CD8-positive, alpha-beta memory T cell (primary cell): ENCODE measurements at regions not wholly inside any gene's neighbourhood (a gene's known extent, or its start where the extent isn't known, plus 50 kb on each side); places are given as distances from the start of the nearest gene placed in this dataset.

ENCODE experiments used
- CTCF ChIA-PET: fragments of 350-600 bp; sonication (Branson Sonifier 250); formaldehyde crosslinking; loops from one replicate; lab custom pipeline; 2021; ENCODE audit warnings: antibody characterized with exemption; lab: Charles Lee
- POLR2A ChIA-PET: fragments of 350-600 bp; sonication (Branson Sonifier 250); formaldehyde crosslinking; loops from one replicate; lab custom pipeline; 2021; ENCODE audit warnings: antibody characterized with exemption; lab: Charles Lee
- DNase-seq, 5 donors: peaks; one replicate each; pipeline versions ENCODE4 v3.0.0 to v3.0.0-alpha.2; 2020 to 2022; ENCODE audit warnings: mixed read lengths in 1 of 5
- H3K27ac ChIP-seq: one replicate; pipeline ENCODE4 v1.7.0; 2013; ENCODE audit warnings: low read depth, mild to moderate bottlenecking, low read length, moderate library complexity
- H3K27me3 ChIP-seq: 2 replicates; pipeline ENCODE4 v1.7.0; 2013; ENCODE audit warnings: low read length, mild to moderate bottlenecking; ENCODE audit not compliant: insufficient read depth, poor library complexity, severe bottlenecking
- H3K36me3 ChIP-seq: 2 replicates; pipeline ENCODE4 v1.7.0; 2013; ENCODE audit warnings: mild to moderate bottlenecking, low read length, moderate library complexity; ENCODE audit not compliant: insufficient read depth
- H3K4me1 ChIP-seq: 2 replicates; pipeline ENCODE4 v1.7.0; 2013; ENCODE audit warnings: mild to moderate bottlenecking, low read length, moderate library complexity; ENCODE audit not compliant: insufficient read depth
- H3K4me3 ChIP-seq: 2 replicates; pipeline ENCODE4 v1.7.0; 2013; ENCODE audit warnings: mild to moderate bottlenecking, low read length
- H3K9me3 ChIP-seq: 2 replicates; pipeline ENCODE4 v1.7.0; 2013; ENCODE audit warnings: mild to moderate bottlenecking, low read length
- H3K27ac Mint-ChIP-seq, 8 donors: one replicate each; pipeline ENCODE4 v1.8.0; 2020 to 2021; ENCODE audit warnings: mixed read lengths in 8 of 8, mild to moderate bottlenecking in 6 of 8, inconsistent platforms in 3 of 8, moderate library complexity in 3 of 8
- H3K27me3 Mint-ChIP-seq, 2 donors: one replicate each; pipeline ENCODE4 v1.8.0; 2020 to 2021; ENCODE audit warnings: mixed read lengths in 2 of 2, mild to moderate bottlenecking in 1 of 2, moderate library complexity in 1 of 2
- H3K36me3 Mint-ChIP-seq, 3 donors: one replicate each; pipeline ENCODE4 v1.8.0; 2020 to 2021; ENCODE audit warnings: mixed read lengths in 3 of 3, inconsistent platforms in 1 of 3, mild to moderate bottlenecking in 1 of 3
- H3K4me1 Mint-ChIP-seq, 3 donors: one replicate each; pipeline ENCODE4 v1.8.0; 2020 to 2021; ENCODE audit warnings: mixed read lengths in 3 of 3, inconsistent platforms in 1 of 3, mild to moderate bottlenecking in 1 of 3
- H3K4me3 Mint-ChIP-seq, 7 donors: one replicate each; pipeline ENCODE4 v1.8.0; 2020 to 2021; ENCODE audit warnings: mixed read lengths in 7 of 7, mild to moderate bottlenecking in 6 of 7, moderate library complexity in 4 of 7, inconsistent platforms in 2 of 7
- H3K9me3 Mint-ChIP-seq, 5 donors: one replicate each; pipeline ENCODE4 v1.8.0; 2020 to 2022; ENCODE audit warnings: mixed read lengths in 5 of 5, mild to moderate bottlenecking in 3 of 5, moderate library complexity in 2 of 5, inconsistent platforms in 1 of 5

DNA sequence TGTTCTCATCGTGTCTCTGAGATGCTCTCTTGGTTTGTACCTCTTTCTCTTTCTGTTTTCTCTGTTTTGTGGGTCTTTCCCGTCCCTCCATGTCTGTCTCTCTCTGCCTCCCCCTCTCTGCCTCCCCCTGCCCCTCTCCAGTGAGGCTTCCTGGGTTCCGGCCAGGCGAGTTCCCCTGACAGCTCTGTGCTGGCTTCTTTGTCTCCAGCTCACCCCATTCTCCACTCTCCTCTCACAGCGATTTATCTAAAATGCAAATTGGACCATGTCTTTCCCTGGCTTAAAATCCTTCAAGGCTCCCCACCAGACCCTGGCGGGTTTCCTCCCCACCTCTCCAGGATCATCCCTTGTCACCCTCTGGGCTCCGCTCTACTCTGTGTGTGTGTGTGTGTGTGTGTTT is 202.4 kb upstream of the POU3F1 start:
- H3K4me3 ChIP-seq = no peak overlapping the region
- Mint-ChIP-seq H3K4me3 (no peak overlapping the region), H3K36me3 (no peaks in the 10 kb centered on the region), H3K27ac (no peak overlapping the region), H3K9me3 (no peaks in the 10 kb centered on the region), H3K27me3 (peaks cover 21 to 53% of the 10 kb centered on the region in 2 donors), H3K4me1 (no peaks in the 10 kb centered on the region)
- H3K4me1 ChIP-seq = no peaks in the 10 kb centered on the region
- no peaks in the 10 kb centered on the region for H3K9me3 ChIP-seq
- DNase-seq = no peak
- H3K36me3 ChIP-seq = no peaks in the 10 kb centered on the region
- ChIA-PET POLR2A (no interaction called here), CTCF (no interaction called here)
- no peak overlapping the region for H3K27ac ChIP-seq
- no peaks in the 10 kb centered on the region for H3K27me3 ChIP-seq

DNA sequence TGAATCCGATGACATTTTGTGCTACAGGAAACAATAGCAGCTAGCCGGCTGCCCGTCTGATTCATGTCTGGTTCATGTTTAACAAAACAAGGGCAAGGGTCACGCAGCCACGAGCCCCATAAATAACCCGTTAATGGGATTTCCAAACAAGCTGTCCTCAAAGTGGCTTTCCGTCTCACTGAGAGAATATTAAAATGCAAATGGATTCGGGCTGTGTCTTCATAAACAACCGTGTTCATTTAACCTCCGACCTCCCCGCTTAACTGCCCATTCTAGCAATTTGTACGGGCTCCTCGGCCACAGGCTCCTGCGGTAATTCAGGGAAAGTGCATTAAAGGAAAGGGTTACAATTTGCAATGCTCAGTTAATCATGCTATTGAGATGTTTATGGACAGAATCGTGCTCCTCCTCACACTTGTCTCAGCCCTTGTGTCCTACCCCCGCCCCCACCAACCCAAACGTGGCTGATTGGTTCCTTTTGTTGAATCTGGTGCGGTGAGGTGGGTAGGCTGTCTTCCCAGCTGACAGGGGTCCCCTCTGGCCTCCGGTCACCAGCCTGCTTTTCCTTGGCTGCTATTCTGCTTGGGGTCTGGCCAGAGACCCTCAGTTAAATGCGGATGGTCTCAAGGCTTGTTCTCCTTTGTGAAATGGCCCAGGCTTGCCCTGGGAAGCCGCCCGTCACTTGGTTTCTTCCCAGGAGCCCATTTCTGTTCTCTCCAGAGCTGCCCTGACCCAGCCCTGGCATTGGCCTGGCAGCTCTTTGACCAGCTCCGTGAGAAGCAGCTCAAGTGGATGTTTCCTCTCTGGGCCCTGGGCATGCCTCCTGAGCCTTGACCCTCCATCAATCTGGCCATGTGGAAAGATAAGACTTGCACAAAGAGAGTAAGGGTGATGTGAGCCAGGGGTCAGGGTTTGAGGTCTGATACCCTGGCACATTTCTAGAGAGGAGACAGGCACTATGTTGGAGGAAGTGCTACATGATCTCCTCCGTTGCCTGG is 200.7 kb upstream of the POU3F1 start:
- Histone ChIP-seq H3K9me3 (no peaks in the 10 kb centered on the region), H3K4me1 (no peaks in the 10 kb centered on the region), H3K4me3 (no peak overlapping the region), H3K36me3 (no peaks in the 10 kb centered on the region), H3K27me3 (no peaks in the 10 kb centered on the region), H3K27ac (no peak overlapping the region)
- no peaks in the 10 kb centered on the region for H3K36me3 Mint-ChIP-seq
- no peak overlapping the region for H3K27ac Mint-ChIP-seq
- H3K4me3 Mint-ChIP-seq = no peak overlapping the region
- H3K27me3 Mint-ChIP-seq = peaks cover 23 to 52% of the 10 kb centered on the region in 2 donors
- ChIA-PET CTCF (no interaction called here), POLR2A (no interaction called here)
- H3K9me3 Mint-ChIP-seq = no peaks in the 10 kb centered on the region
- DNase-seq = no peak
- no peaks in the 10 kb centered on the region for H3K4me1 Mint-ChIP-seq

DNA sequence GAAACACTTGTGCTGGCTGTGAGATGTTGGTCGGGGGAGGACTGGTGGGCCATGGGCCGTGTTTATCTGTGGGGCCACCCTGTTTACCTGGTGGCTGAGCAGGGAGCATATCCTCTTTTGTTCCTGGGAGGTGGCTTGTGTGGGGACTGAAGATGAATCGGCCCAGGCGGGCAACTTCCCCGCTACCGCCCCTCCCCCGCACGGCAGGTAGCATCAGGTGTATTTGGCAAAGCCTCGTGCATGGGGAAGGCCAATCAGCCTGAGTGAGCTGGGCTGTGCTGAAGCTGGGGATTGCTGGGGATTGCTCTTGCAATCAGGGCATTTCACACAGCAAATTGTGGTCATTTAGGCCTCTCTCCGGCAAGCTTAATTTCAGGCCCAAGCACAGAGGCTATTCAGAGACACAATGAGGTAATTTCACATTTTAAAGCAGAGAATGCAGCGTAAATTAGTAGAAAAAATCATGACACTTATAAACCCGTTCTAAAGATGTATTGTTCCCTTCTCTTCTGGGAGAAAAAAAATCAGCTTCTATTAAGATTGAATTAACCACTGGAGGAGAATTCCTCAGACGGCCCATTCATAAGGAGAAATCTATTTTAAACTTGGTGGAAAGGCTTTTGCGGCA is 197.7 kb upstream of the POU3F1 start:
- Histone ChIP-seq H3K9me3 (no peaks in the 10 kb centered on the region), H3K27ac (no peak overlapping the region), H3K27me3 (no peaks in the 10 kb centered on the region), H3K4me1 (no peaks in the 10 kb centered on the region), H3K4me3 (no peak overlapping the region), H3K36me3 (no peaks in the 10 kb centered on the region)
- ChIA-PET CTCF (no interaction called here), POLR2A (no interaction called here)
- Mint-ChIP-seq H3K4me1 (no peaks in the 10 kb centered on the region), H3K27me3 (peaks cover 15 to 37% of the 10 kb centered on the region in 2 donors), H3K9me3 (no peaks in the 10 kb centered on the region), H3K4me3 (no peak overlapping the region), H3K36me3 (no peaks in the 10 kb centered on the region), H3K27ac (no peak overlapping the region)
- no peak for DNase-seq

DNA sequence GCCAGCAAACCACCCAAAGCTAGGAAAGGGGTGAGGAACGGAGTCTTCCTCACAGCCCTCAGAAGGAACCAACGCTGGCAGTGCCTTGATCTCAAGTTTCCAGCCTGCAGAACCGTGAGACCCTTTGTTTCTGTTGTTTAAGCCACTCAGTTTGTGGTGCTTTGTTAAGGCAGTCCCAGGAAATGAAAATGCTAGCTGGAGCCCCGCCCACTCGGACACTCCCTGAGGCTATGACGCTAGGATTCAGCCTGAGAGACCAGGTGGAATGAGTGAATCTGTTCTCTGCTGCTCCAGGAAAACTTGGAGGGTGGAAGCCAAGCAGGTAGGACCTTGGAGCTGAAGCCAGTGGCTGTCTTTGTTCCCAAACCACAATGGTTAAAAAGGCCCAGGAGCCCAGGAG is 196.5 kb upstream of the POU3F1 start:
- Histone ChIP-seq H3K4me3 (no peak overlapping the region), H3K36me3 (no peaks in the 10 kb centered on the region), H3K4me1 (no peaks in the 10 kb centered on the region), H3K27me3 (no peaks in the 10 kb centered on the region), H3K9me3 (no peaks in the 10 kb centered on the region), H3K27ac (no peak overlapping the region)
- H3K4me3 Mint-ChIP-seq = no peak overlapping the region
- H3K27me3 Mint-ChIP-seq = peaks cover 14 to 25% of the 10 kb centered on the region in 2 donors
- no peaks in the 10 kb centered on the region for H3K9me3 Mint-ChIP-seq
- POLR2A ChIA-PET = no interaction called here
- CTCF ChIA-PET = no interaction called here
- no peaks in the 10 kb centered on the region for H3K36me3 Mint-ChIP-seq
- no peaks in the 10 kb centered on the region for H3K4me1 Mint-ChIP-seq
- DNase-seq = no peak
- no peak overlapping the region for H3K27ac Mint-ChIP-seq

DNA sequence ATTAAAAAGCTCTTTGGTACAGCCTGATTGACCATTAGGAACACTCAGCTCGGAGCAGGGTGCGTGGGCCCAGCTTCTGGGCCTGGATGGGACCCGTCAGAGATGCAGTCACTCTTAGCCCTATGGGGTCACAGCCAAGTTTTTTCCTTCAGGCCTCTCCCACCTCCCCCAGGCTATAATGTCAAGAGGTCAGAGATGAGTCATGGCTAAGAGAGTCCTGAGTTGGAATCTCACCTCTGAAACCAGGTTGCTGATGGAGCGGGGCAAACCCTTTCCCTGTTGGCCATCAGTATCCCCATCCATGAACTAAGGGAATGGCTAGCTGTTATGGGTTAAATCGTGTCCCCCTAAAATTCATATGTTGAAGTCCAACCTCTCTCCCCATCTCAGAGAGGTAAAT is 195.9 kb upstream of the POU3F1 start:
- H3K4me1 Mint-ChIP-seq = no peaks in the 10 kb centered on the region
- CTCF ChIA-PET = no interaction called here
- no peak overlapping the region for H3K27ac Mint-ChIP-seq

DNA sequence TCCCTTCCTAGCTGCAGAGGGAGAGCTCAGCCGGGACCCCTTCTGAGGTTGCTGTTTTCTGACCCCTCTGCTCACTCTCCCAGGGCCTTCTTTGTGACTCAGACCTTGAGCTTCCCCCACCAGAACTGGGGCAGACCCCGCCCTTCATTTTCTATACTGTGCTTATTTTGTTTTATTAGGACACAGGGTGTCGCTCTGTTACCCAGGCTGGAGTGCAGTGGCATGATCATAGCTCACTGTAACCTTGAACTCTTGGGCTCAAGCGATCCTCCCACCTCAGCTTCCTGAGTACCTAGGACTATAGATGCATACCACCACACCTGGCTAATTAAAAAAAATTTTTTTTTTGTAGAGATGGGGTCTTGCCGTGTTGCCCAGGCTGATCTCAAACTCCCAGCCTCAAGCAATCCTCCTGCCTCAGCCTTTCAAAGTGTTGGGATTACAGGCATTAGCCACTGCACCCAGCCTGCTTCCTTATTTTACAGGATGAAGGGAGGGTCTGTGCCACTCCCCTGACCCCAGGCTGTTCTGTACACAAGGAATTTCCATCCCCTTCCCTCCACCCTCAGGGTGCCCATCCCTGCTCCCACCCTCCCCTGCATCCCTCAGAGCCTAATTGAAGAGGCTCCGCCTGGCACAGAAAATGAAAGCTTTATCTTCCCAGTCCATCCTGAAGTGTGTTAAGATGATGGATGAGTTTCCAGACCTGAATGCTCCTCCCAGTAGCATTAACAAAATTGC is 195.2 kb upstream of the POU3F1 start:
- Mint-ChIP-seq H3K9me3 (no peaks in the 10 kb centered on the region), H3K4me3 (no peak overlapping the region), H3K4me1 (no peaks in the 10 kb centered on the region), H3K36me3 (no peaks in the 10 kb centered on the region), H3K27me3 (peaks cover 6 to 15% of the 10 kb centered on the region in 2 donors), H3K27ac (no peak overlapping the region)
- Histone ChIP-seq H3K4me3 (no peak overlapping the region), H3K4me1 (no peaks in the 10 kb centered on the region), H3K27ac (no peak overlapping the region), H3K9me3 (no peaks in the 10 kb centered on the region), H3K27me3 (no peaks in the 10 kb centered on the region), H3K36me3 (no peaks in the 10 kb centered on the region)
- CTCF ChIA-PET = no interaction called here
- DNase-seq = no peak
- POLR2A ChIA-PET = no interaction called here

More for the DNA sequence above, 195.9 kb upstream of the POU3F1 start:
- no peaks in the 10 kb centered on the region for H3K27me3 ChIP-seq
- no peaks in the 10 kb centered on the region for H3K9me3 ChIP-seq
- H3K27me3 Mint-ChIP-seq = peaks cover 10 to 22% of the 10 kb centered on the region in 2 donors
- no peak overlapping the region for H3K27ac ChIP-seq
- no peaks in the 10 kb centered on the region for H3K36me3 Mint-ChIP-seq
- H3K36me3 ChIP-seq = no peaks in the 10 kb centered on the region
- H3K4me3 Mint-ChIP-seq = no peak overlapping the region
- H3K4me1 ChIP-seq = no peaks in the 10 kb centered on the region
- POLR2A ChIA-PET = no interaction called here
- DNase-seq = no peak
- H3K9me3 Mint-ChIP-seq = no peaks in the 10 kb centered on the region
- H3K4me3 ChIP-seq = no peak overlapping the region

DNA sequence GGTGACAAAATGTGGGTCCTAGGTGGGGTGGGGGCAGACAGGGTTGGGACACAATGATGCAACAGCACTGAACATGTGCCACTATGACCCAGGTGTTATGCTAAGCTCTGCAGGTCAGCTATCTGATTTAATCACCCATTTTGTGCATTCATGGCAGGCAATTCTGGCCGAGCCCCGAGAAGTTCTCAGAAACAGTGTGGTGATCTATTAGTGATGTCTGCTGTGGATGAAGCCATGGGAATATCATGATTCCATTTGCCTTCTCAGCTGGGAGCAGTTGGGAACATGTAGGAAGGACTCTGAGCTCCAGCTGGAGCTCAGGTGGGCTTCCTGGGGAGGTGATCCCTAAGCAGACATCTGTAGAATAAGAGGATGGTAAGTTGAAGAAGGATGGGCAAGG is 194.0 kb upstream of the POU3F1 start:
- Histone ChIP-seq H3K4me1 (no peaks in the 10 kb centered on the region), H3K36me3 (no peaks in the 10 kb centered on the region), H3K9me3 (no peaks in the 10 kb centered on the region), H3K27ac (no peak overlapping the region), H3K27me3 (no peaks in the 10 kb centered on the region), H3K4me3 (no peak overlapping the region)
- Mint-ChIP-seq H3K27me3 (peaks cover 4 to 14% of the 10 kb centered on the region in 2 donors), H3K36me3 (no peaks in the 10 kb centered on the region), H3K27ac (no peak overlapping the region), H3K4me3 (no peak overlapping the region), H3K9me3 (no peaks in the 10 kb centered on the region), H3K4me1 (no peaks in the 10 kb centered on the region)
- ChIA-PET POLR2A (no interaction called here), CTCF (no interaction called here)
- DNase-seq = no peak
